Loucy (cell line): ENCODE measurements at regions not wholly inside any gene's neighbourhood (a gene's known extent, or its start where the extent isn't known, plus 50 kb on each side); places are given as distances from the start of the nearest gene placed in this dataset.

Source experiments
- H2AFZ ChIP-seq: fragments of 200-600 bp; sonication (generic); 2 replicates; pipeline ENCODE4 v1.6.0; 2016; ENCODE audit warnings: antibody characterized with exemption, mild to moderate bottlenecking, low read length, moderate library complexity
- H3F3A ChIP-seq: fragments of 200-600 bp; 2 replicates; pipeline ENCODE4 v1.6.0; 2016; ENCODE audit warnings: antibody characterized with exemption, low read depth, mild to moderate bottlenecking
- H3K27me3 ChIP-seq: fragments of 200-600 bp; sonication (generic); 2 replicates; pipeline ENCODE4 v1.6.1; 2014; ENCODE audit warnings: low read length, mild to moderate bottlenecking; ENCODE audit not compliant: insufficient read depth, poor library complexity, severe bottlenecking
- H3K36me3 ChIP-seq: fragments of 200-600 bp; sonication (generic); 2 replicates; pipeline ENCODE4 v1.6.1; 2016; ENCODE audit warnings: low read length; ENCODE audit not compliant: insufficient read depth
- H3K4me1 ChIP-seq: fragments of 200-600 bp; sonication (generic); 2 replicates; pipeline ENCODE4 v1.5.1; 2014; ENCODE audit warnings: low read length, mild to moderate bottlenecking; ENCODE audit not compliant: insufficient read depth, poor library complexity, severe bottlenecking
- H3K4me2 ChIP-seq: fragments of 200-600 bp; sonication (generic); 2 replicates; pipeline ENCODE4 v1.6.0; 2014; ENCODE audit warnings: antibody characterized with exemption, low read length, low read depth, mild to moderate bottlenecking; ENCODE audit not compliant: poor library complexity, severe bottlenecking
- H3K4me3 ChIP-seq: fragments of 200-600 bp; sonication (generic); 2 replicates; pipeline ENCODE4 v1.5.1; 2014; ENCODE audit warnings: low read length, mild to moderate bottlenecking, mixed read lengths; ENCODE audit not compliant: poor library complexity, severe bottlenecking
- H3K79me2 ChIP-seq: fragments of 200-600 bp; sonication (generic); 2 replicates; pipeline ENCODE4 v1.6.1; 2014; ENCODE audit warnings: low read length; ENCODE audit not compliant: insufficient read depth
- H3K9ac ChIP-seq: fragments of 200-600 bp; sonication (generic); 2 replicates; pipeline ENCODE4 v1.6.0; 2014; ENCODE audit warnings: mild to moderate bottlenecking, low read depth, low read length, moderate library complexity; ENCODE audit not compliant: poor library complexity, severe bottlenecking
- H3K9me2 ChIP-seq: fragments of 200-600 bp; sonication (generic); replicated peaks from 2 replicates; pipeline ENCODE4 v1.6.1; 2016; ENCODE audit warnings: low read depth, low read length, mixed read lengths
- H3K9me3 ChIP-seq: fragments of 200-600 bp; sonication (generic); 2 replicates; pipeline ENCODE4 v1.6.1; 2014; ENCODE audit warnings: mild to moderate bottlenecking, antibody characterized with exemption, low read length, low read depth; ENCODE audit not compliant: insufficient read depth
- H4K20me1 ChIP-seq: fragments of 200-600 bp; sonication (generic); 2 replicates; pipeline ENCODE4 v1.6.0; 2014; ENCODE audit warnings: antibody characterized with exemption, low read length, mild to moderate bottlenecking; ENCODE audit not compliant: insufficient read depth, poor library complexity, severe bottlenecking
- EZH2phosphoT487 ChIP-seq: fragments of 200-600 bp; IDR thresholded peaks from 2 replicates; pipeline ENCODE4 v1.6.1; 2018; ENCODE audit warnings: antibody characterized with exemption, mild to moderate bottlenecking, moderate library complexity, borderline replicate concordance
- TF ChIP-seq, protein P1 (sequence below): fragments of 200-600 bp; sonication (generic); conservative IDR thresholded peaks from 2 replicates; pipeline ENCODE4 v1.5.1; 2014; ENCODE audit warnings: mild to moderate bottlenecking, antibody characterized with exemption, low read length

DNA sequence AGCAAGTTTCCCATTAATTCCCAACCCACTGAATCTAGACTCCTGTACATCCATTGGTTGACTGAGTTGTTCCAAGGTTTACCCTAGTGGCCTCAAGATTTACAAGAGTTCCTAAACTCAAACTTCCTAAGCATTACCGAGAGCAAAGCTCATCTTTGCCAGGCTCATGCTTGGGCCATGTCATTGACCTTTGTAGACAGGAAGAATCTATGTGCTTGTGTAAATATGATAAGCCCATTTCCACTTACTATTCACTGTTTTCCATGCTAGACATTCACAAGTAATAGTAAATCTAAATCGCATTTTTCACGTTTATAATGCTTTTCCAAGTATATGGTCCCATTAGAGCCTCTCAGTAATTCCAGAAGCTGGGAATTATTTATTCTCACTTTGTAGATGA is 534.5 kb upstream of the CLINT1 start:
- Histone ChIP-seq H3K4me3 (no peak overlapping the region), H3K9me2 (no peaks in the 10 kb centered on the region), H3K4me1 (peaks cover 34% of the 10 kb centered on the region), H2AFZ (no peak overlapping the region), H4K20me1 (no peaks in the 10 kb centered on the region), H3F3A (no peaks in the 10 kb centered on the region), H3K36me3 (no peaks in the 10 kb centered on the region), H3K79me2 (no peaks in the 10 kb centered on the region), H3K9me3 (no peaks in the 10 kb centered on the region), H3K27me3 (no peaks in the 10 kb centered on the region), H3K4me2 (no peak overlapping the region), H3K9ac (no peak overlapping the region)
- no peak for TF ChIP-seq EZH2phosphoT487
- TF ChIP-seq, protein P1, sequence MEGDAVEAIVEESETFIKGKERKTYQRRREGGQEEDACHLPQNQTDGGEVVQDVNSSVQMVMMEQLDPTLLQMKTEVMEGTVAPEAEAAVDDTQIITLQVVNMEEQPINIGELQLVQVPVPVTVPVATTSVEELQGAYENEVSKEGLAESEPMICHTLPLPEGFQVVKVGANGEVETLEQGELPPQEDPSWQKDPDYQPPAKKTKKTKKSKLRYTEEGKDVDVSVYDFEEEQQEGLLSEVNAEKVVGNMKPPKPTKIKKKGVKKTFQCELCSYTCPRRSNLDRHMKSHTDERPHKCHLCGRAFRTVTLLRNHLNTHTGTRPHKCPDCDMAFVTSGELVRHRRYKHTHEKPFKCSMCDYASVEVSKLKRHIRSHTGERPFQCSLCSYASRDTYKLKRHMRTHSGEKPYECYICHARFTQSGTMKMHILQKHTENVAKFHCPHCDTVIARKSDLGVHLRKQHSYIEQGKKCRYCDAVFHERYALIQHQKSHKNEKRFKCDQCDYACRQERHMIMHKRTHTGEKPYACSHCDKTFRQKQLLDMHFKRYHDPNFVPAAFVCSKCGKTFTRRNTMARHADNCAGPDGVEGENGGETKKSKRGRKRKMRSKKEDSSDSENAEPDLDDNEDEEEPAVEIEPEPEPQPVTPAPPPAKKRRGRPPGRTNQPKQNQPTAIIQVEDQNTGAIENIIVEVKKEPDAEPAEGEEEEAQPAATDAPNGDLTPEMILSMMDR: no peak

DNA sequence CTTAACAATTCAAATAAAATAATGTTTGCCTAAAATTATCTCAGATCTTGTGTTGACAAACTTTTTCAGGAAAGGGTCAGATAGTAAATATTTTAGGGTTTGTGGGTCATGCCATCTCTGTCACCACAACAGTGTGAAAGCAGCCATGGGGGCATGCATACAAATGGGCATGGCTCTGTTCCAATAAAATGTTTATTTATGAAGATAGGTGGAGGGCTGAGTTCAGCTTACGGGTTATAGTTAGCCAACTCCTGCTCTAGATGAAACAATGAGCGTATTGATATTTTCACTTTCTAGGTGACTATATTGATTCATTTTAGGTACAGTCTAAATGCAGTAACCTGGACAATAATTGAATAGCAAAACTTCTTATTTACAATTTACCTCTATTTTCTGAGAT is 533.8 kb upstream of the CLINT1 start:
- Histone ChIP-seq H3K79me2 (no peaks in the 10 kb centered on the region), H3K4me1 (peaks cover 27% of the 10 kb centered on the region), H3K36me3 (no peaks in the 10 kb centered on the region), H4K20me1 (no peaks in the 10 kb centered on the region), H3K4me3 (no peak overlapping the region), H3K9me2 (no peaks in the 10 kb centered on the region), H3F3A (no peaks in the 10 kb centered on the region), H2AFZ (no peak overlapping the region), H3K9ac (no peak overlapping the region), H3K4me2 (no peak overlapping the region), H3K9me3 (no peaks in the 10 kb centered on the region), H3K27me3 (no peaks in the 10 kb centered on the region)
- TF ChIP-seq, protein P1: no peak
- no peak for TF ChIP-seq EZH2phosphoT487

DNA sequence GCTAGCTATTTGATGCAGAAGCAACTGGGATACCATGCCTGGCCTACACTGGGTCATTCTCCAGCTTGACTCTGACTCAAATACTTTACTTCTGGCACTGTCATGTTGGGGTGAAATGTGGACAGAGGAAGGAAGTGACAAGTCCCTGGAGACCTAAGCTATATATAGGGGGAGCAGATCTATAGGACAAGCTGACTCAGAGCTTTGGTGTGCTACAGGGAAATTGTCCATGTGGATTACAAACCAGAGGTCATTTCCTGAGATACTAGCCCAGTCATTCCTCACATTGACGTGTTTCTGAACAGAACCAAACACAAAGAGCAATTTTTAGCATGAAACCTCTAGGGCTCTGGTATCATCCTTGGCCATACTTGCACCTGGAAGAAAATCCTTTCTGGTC is 531.6 kb upstream of the CLINT1 start:
- no peaks in the 10 kb centered on the region for H3K9me2 ChIP-seq
- H3K27me3 ChIP-seq: no peaks in the 10 kb centered on the region
- TF ChIP-seq, protein P1: no peak
- no peak for TF ChIP-seq EZH2phosphoT487
- no peaks in the 10 kb centered on the region for H3K79me2 ChIP-seq
- H2AFZ ChIP-seq: no peak overlapping the region
- H3F3A ChIP-seq: no peaks in the 10 kb centered on the region
- H3K9me3 ChIP-seq: 0 out of 2 replicates have a peak, but pooled peaks cover 4% of the 10 kb centered on the region
- H4K20me1 ChIP-seq: no peaks in the 10 kb centered on the region
- no peak overlapping the region for H3K9ac ChIP-seq
- no peak overlapping the region for H3K4me3 ChIP-seq
- H3K36me3 ChIP-seq: no peaks in the 10 kb centered on the region
- H3K4me2 ChIP-seq: peak overlapping the region; percentile 20
- peaks cover 21% of the 10 kb centered on the region for H3K4me1 ChIP-seq
